ENCODE measurements at regions not wholly inside any gene's neighbourhood (a gene's known extent, or its start where the extent isn't known, plus 50 kb on each side); places are given as distances from the start of the nearest gene placed in this dataset.

GRCh38 chr11:95606824-95607223 lies 182.8 kb downstream of the FAM76B start:
- TF ChIP-seq RXRA (IDR thresholded peaks at IDR 0.05; ENCODE audit: insufficient read depth, low read depth, low read length) (no peak), CTCF (IDR thresholded peaks at IDR 0.05; ENCODE audit: control extremely low read depth in 1 of 3, insufficient read depth in 1 of 3, low read depth in 1 of 3, low read length in 3 of 3) (no peak), CHD2 (IDR thresholded peaks at IDR 0.05; ENCODE audit: low read length) (no peak), EZH2 (IDR thresholded peaks at IDR 0.05; ENCODE audit: low read depth, low read length, severe bottlenecking) (no peak), USF2 (IDR thresholded peaks at IDR 0.05; ENCODE audit: low read length) (no peak), SIN3A (conservative IDR thresholded peaks at IDR 0.05 in 1 of 2, IDR thresholded peaks at IDR 0.05 in 1 of 2; ENCODE audit: low read depth in 1 of 2, low read length in 2 of 2) (no peak), EGR1 (IDR thresholded peaks at IDR 0.05; ENCODE audit: borderline replicate concordance, low read depth, low read length) (no peak), POLR2AphosphoS5 (IDR thresholded peaks at IDR 0.05; ENCODE audit: low read depth, low read length) (no peak), JUN (IDR thresholded peaks at IDR 0.05; ENCODE audit: low read depth, low read length) (no peak), POLR2A (IDR thresholded peaks at IDR 0.05; ENCODE audit: control extremely low read depth in 1 of 2, low read depth in 2 of 2, low read length in 2 of 2) (no peak), FOSL1 (IDR thresholded peaks at IDR 0.05; ENCODE audit: insufficient read depth, low read depth, low read length) (no peak), JUND (IDR thresholded peaks at IDR 0.05; ENCODE audit: low read length) (no peak), RFX5 (IDR thresholded peaks at IDR 0.05; ENCODE audit: borderline replicate concordance, low read depth, low read length) (no peak), CHD1 (IDR thresholded peaks at IDR 0.05; ENCODE audit: low read depth, low read length) (no peak)
